DOHH2 (cell line): ENCODE measurements at regions not wholly inside any gene's neighbourhood (a gene's known extent, or its start where the extent isn't known, plus 50 kb on each side); places are given as distances from the start of the nearest gene placed in this dataset.

Source experiments
- H3F3A ChIP-seq: fragments of 200-600 bp; sonication (generic), shearing (Covaris generic); 2 replicates; pipeline ENCODE4 v1.6.0; 2016; ENCODE audit warnings: antibody characterized with exemption, mild to moderate bottlenecking; ENCODE audit not compliant: control insufficient read depth, insufficient read depth
- H3K27ac ChIP-seq: fragments of 200-600 bp; sonication (generic); 2 replicates; pipeline ENCODE4 v1.5.1; 2014; ENCODE audit warnings: low read depth, mild to moderate bottlenecking, low read length, moderate library complexity
- H3K27me3 ChIP-seq: fragments of 200-600 bp; sonication (generic); 2 replicates; pipeline ENCODE4 v1.6.1; 2014; ENCODE audit warnings: mild to moderate bottlenecking, low read length, mixed read lengths; ENCODE audit not compliant: control insufficient read depth
- H3K36me3 ChIP-seq: fragments of 200-600 bp; sonication (generic); 2 replicates; pipeline ENCODE4 v1.6.1; 2014; ENCODE audit warnings: mild to moderate bottlenecking, low read length, moderate library complexity, mixed read lengths; ENCODE audit not compliant: control insufficient read depth
- H3K4me1 ChIP-seq: fragments of 200-600 bp; sonication (generic); 2 replicates; pipeline ENCODE4 v1.6.1; 2014; ENCODE audit warnings: mild to moderate bottlenecking, low read length, mixed read lengths; ENCODE audit not compliant: control insufficient read depth
- H3K4me2 ChIP-seq: fragments of 200-600 bp; sonication (generic); 2 replicates; pipeline ENCODE4 v1.6.0; 2014; ENCODE audit warnings: mild to moderate bottlenecking, low read length, moderate library complexity
- H3K4me3 ChIP-seq: fragments of 200-600 bp; sonication (generic); 2 replicates; pipeline ENCODE4 v1.5.1; 2014; ENCODE audit warnings: mild to moderate bottlenecking, low read length, mixed read lengths
- H3K79me2 ChIP-seq: fragments of 200-600 bp; sonication (generic); 2 replicates; pipeline ENCODE4 v1.6.1; 2014; ENCODE audit warnings: mild to moderate bottlenecking, low read length, mixed read lengths; ENCODE audit not compliant: control insufficient read depth
- H3K9me2 ChIP-seq: fragments of 200-600 bp; sonication (generic); replicated peaks from 2 replicates; pipeline ENCODE4 v1.6.1; 2014; ENCODE audit warnings: mild to moderate bottlenecking, low read length, mixed read lengths; ENCODE audit not compliant: control insufficient read depth
- H3K9me3 ChIP-seq: fragments of 200-600 bp; sonication (generic); 2 replicates; pipeline ENCODE4 v1.6.1; 2014; ENCODE audit warnings: antibody characterized with exemption, low read length, mixed read lengths; ENCODE audit not compliant: control insufficient read depth, insufficient read depth
- H4K20me1 ChIP-seq: fragments of 200-600 bp; sonication (generic); 2 replicates; pipeline ENCODE4 v1.6.0; 2014; ENCODE audit warnings: low read depth, mild to moderate bottlenecking, antibody characterized with exemption, low read length, moderate library complexity; ENCODE audit not compliant: control insufficient read depth, insufficient read depth
- CTCF ChIP-seq: fragments of 200-600 bp; sonication (generic); IDR thresholded peaks from one replicate; pipeline ENCODE4 v1.5.1; 2014; ENCODE audit warnings: antibody characterized with exemption, mild to moderate bottlenecking, low read depth, low read length; ENCODE audit not compliant: poor library complexity, severe bottlenecking
- EZH2phosphoT487 ChIP-seq: fragments of 200-600 bp; sonication (generic); IDR thresholded peaks from 2 replicates; pipeline ENCODE4 v1.6.1; 2017; ENCODE audit warnings: borderline replicate concordance, mild to moderate bottlenecking, antibody characterized with exemption, low read length, moderate library complexity, mixed read lengths

- H3K27me3 ChIP-seq = no peaks in the 10 kb centered on the region
- no peaks in the 10 kb centered on the region for H3K9me2 ChIP-seq
- H3K4me3 ChIP-seq = no peak overlapping the region
- H3F3A ChIP-seq = no peaks in the 10 kb centered on the region
- no peaks in the 10 kb centered on the region for H3K4me1 ChIP-seq
- H3K27ac ChIP-seq = no peak overlapping the region
- no peaks in the 10 kb centered on the region for H3K9me3 ChIP-seq
- H3K36me3 ChIP-seq = no peaks in the 10 kb centered on the region
- H3K4me2 ChIP-seq = no peak overlapping the region
- H3K79me2 ChIP-seq = no peaks in the 10 kb centered on the region
- TF ChIP-seq CTCF (no peak), EZH2phosphoT487 (no peak)
- H4K20me1 ChIP-seq = no peaks in the 10 kb centered on the region
Observed at GRCh38 chr16:51458356-51459140, 307.5 kb upstream of the SALL1 start.

DNA sequence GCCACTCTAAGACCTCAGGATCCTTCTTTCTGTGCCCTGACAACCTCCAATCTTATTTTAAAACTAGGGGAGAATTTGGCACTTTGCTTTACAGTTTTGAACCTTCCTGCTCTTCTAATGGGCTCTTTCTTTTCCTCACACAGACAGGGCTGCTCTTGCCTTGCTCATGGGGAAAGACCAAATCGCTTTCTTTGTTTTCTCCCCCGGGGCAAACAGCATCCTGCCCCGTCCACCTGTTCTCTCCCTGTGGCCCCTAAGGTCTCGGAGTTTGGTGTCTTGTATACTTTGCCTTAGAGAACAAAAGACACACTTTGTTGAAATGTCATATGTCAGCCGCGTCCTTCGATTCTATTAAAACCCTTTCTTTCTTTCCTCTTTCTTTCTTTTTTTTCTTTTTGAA is 306.7 kb upstream of the SALL1 start:
- Histone ChIP-seq H3F3A (no peaks in the 10 kb centered on the region), H3K9me2 (no peaks in the 10 kb centered on the region), H3K36me3 (no peaks in the 10 kb centered on the region), H3K9me3 (no peaks in the 10 kb centered on the region), H4K20me1 (no peaks in the 10 kb centered on the region), H3K4me2 (no peak overlapping the region), H3K4me1 (no peaks in the 10 kb centered on the region), H3K27me3 (no peaks in the 10 kb centered on the region), H3K4me3 (no peak overlapping the region), H3K79me2 (no peaks in the 10 kb centered on the region), H3K27ac (no peak overlapping the region)
- no peak for TF ChIP-seq EZH2phosphoT487
- TF ChIP-seq CTCF = no peak

- no peaks in the 10 kb centered on the region for H3K79me2 ChIP-seq
- H3K27me3 ChIP-seq = no peaks in the 10 kb centered on the region
- no peak overlapping the region for H3K4me2 ChIP-seq
- no peak overlapping the region for H3K4me3 ChIP-seq
- no peak for TF ChIP-seq EZH2phosphoT487
- no peak for TF ChIP-seq CTCF
- no peaks in the 10 kb centered on the region for H3K9me3 ChIP-seq
- H3F3A ChIP-seq = no peaks in the 10 kb centered on the region
- no peak overlapping the region for H3K27ac ChIP-seq
- no peaks in the 10 kb centered on the region for H3K4me1 ChIP-seq
- H3K9me2 ChIP-seq = no peaks in the 10 kb centered on the region
- no peaks in the 10 kb centered on the region for H3K36me3 ChIP-seq
- no peaks in the 10 kb centered on the region for H4K20me1 ChIP-seq
Observed at GRCh38 chr16:51455398-51455797, 304.3 kb upstream of the SALL1 start.
